ENCODE measurements at regions not wholly inside any gene's neighbourhood (a gene's known extent, or its start where the extent isn't known, plus 50 kb on each side); places are given as distances from the start of the nearest gene placed in this dataset.

- TF ChIP-seq EP300 (IDR thresholded peaks at IDR 0.05; ENCODE audit: borderline replicate concordance) (no peak), REST (IDR thresholded peaks at IDR 0.05; ENCODE audit: low read depth) (no peak)
These were observed 169.5 kb downstream of the HS3ST3B1 start for GRCh38 chr17:14470417-14470816.

Data from Ishikawa (cell line).